Subcutaneous abdominal adipose tissue (tissue), 5 donors: ENCODE measurements at regions not wholly inside any gene's neighbourhood (a gene's known extent, or its start where the extent isn't known, plus 50 kb on each side); places are given as distances from the start of the nearest gene placed in this dataset.

Experiments used
- H3K27ac ChIP-seq: one replicate; pipeline ENCODE4 v1.7.0; 2013; ENCODE audit warnings: low read depth, mild to moderate bottlenecking, inconsistent platforms, low read length, moderate library complexity
- H3K27me3 ChIP-seq, 5 donors: one replicate each; pipeline ENCODE4 v1.7.0; 2013; ENCODE audit warnings: low read length in 5 of 5, inconsistent platforms in 1 of 5; ENCODE audit not compliant: control insufficient read depth in 5 of 5, insufficient read depth in 4 of 5
- H3K36me3 ChIP-seq, 5 donors: one replicate each; pipeline ENCODE4 v1.7.0; 2013; ENCODE audit warnings: low read length in 5 of 5; ENCODE audit not compliant: control insufficient read depth in 5 of 5, insufficient read depth in 5 of 5
- H3K4me1 ChIP-seq, 5 donors: one replicate each; pipeline ENCODE4 v1.7.0; 2013; ENCODE audit warnings: low read length in 5 of 5, mild to moderate bottlenecking in 3 of 5, moderate library complexity in 1 of 5; ENCODE audit not compliant: control insufficient read depth in 5 of 5, insufficient read depth in 5 of 5
- H3K4me3 ChIP-seq, 5 donors: one replicate each; pipeline ENCODE4 v1.7.0; 2013; ENCODE audit warnings: low read length in 5 of 5, low read depth in 1 of 5
- H3K9ac ChIP-seq, 5 donors: one replicate each; pipeline ENCODE4 v1.7.0; 2013; ENCODE audit warnings: low read length in 5 of 5, mild to moderate bottlenecking in 4 of 5, moderate library complexity in 3 of 5
- H3K9me3 ChIP-seq, 5 donors: one replicate each; pipeline ENCODE4 v1.7.0; 2013; ENCODE audit warnings: low read length in 5 of 5; ENCODE audit not compliant: control insufficient read depth in 5 of 5
- donor health status: healthy.
- donor health status: healthy.
- donor health status: healthy.
- donor health status: healthy.
- donor health status: healthy.

DNA sequence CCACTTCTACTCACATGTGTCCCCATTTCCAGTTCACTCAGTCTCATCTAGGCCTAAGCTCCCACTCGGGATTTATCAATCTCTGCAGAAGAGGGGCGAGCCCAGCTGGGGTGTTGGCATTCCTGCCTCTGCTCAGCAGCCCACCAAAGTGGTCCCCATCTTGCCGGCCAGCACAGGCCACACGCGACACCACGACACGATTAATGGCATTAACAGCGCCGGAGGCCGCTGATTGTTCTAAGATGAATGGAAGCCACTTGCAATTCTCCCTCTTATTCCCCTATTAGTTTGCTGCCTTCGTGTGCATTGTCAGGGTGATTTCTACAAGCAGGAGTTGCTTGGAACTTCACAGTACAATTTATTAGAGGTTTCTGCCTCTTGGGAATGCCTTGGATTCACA, 477.3 kb downstream of the SHQ1 start:
- no peak overlapping the region for H3K27ac ChIP-seq
- H3K36me3 ChIP-seq: no peaks in the 10 kb centered on the region
- no peak overlapping the region for H3K4me3 ChIP-seq
- H3K9ac ChIP-seq: no peak overlapping the region
- H3K9me3 ChIP-seq: no peaks in the 10 kb centered on the region
- H3K4me1 ChIP-seq: peaks cover 0 to 6% (median 0%) of the 10 kb centered on the region in 5 donors
- H3K27me3 ChIP-seq: no peaks in the 10 kb centered on the region

DNA sequence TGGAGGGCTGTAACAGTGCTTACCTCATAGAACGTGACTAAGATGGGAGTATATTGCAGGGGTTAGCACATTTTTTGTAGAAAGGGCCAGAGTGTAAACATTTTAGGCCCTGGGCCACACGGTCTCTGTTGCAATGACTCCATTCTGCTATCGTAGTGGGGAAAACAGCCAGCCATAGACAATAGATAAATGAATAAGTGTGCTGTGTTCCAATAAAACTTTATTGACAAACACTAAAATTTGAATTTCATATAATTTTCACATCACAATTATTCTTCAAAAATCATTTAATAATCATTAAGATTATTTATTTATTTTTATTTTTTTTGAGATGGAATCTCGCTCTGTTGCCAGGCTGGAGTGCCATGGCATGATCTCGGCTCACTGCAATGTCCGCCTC, 478.6 kb downstream of the SHQ1 start:
- H3K9ac ChIP-seq: no peak overlapping the region
- peaks cover 0 to 6% (median 0%) of the 10 kb centered on the region in 5 donors for H3K4me1 ChIP-seq
- H3K4me3 ChIP-seq: no peak overlapping the region
- H3K27me3 ChIP-seq: no peaks in the 10 kb centered on the region
- H3K9me3 ChIP-seq: no peaks in the 10 kb centered on the region
- no peaks in the 10 kb centered on the region for H3K36me3 ChIP-seq
- no peak overlapping the region for H3K27ac ChIP-seq

DNA sequence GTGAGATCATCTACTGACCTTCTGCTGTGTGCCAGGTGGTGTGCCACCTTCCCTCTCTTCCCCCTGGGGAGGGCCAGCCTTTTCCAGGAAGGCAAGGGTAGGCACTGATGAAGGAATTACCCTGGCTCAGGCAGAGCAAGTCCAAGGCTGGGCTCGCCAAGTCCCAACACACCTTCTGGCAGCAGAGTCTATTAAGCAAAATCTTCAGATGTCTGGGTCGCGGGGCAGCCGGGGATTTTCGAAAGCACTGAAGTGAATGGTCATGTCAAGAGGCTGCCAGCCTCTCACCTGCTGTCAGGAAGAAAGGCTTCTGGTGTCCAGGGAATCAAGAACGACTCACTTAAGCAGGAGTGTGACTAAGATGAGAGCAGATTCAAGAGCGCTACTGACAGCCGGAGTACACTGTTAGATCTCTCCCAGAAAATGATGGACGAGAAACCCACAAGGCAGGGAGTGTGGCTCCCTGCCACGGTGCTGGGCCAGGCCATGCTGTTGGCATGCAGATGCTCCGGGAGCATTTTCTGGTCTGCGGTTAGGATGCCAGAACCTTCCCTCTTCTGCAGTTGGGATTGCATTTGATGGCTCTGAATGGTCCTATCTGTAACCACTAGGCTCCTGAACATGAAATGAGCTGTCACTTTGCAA, 479.8 kb downstream of the SHQ1 start:
- no peak overlapping the region for H3K4me3 ChIP-seq
- no peak overlapping the region for H3K9ac ChIP-seq
- H3K27me3 ChIP-seq: no peaks in the 10 kb centered on the region
- H3K9me3 ChIP-seq: no peaks in the 10 kb centered on the region
- peaks cover 0 to 5% (median 0%) of the 10 kb centered on the region in 5 donors for H3K4me1 ChIP-seq
- H3K36me3 ChIP-seq: no peaks in the 10 kb centered on the region
- H3K27ac ChIP-seq: no peak overlapping the region

DNA sequence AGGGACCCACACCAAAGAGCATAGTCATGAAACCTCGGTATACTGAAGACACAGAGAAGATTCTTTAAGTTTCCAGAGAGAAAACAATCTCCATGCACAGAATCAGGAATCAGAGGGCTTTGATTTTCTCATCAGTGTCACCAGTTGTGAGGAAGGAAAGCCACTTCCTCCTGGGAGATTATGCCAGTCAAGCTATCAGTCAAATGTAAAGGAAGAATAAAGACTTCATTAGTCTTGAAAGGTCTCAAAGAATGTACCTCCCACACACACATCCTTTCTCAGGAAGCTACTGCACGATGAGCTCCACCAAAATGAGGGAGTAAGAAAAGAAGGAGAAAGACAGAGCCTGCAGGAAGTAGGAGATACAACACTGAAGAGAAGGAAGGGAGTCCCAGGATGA, 486.3 kb downstream of the SHQ1 start:
- H3K36me3 ChIP-seq: no peaks in the 10 kb centered on the region
- no peaks in the 10 kb centered on the region for H3K27me3 ChIP-seq

DNA sequence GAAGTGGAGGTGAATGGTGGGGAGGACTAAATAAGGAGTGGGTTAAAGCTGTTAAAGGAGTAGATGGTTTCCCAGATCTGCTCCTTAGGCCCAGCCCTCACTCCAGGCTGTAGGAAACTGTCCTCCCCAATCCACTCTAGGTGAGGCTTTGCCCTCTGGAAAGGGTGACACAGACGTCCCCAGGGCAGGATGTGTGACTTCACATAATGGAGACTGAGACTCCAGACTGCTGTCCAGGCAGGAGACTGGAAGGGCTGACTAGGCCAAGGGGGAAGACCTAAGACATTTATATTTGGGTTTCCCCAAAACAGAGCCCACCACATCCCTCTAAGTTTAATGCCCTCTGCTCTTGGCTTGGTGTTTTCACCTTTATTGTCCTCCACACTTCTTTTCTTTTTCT, 488.5 kb downstream of the SHQ1 start:
- no peak overlapping the region for H3K4me3 ChIP-seq
- no peaks in the 10 kb centered on the region for H3K9me3 ChIP-seq
- H3K4me1 ChIP-seq: no peaks in the 10 kb centered on the region
- no peaks in the 10 kb centered on the region for H3K27me3 ChIP-seq
- no peaks in the 10 kb centered on the region for H3K36me3 ChIP-seq
- H3K9ac ChIP-seq: no peak overlapping the region
- no peak overlapping the region for H3K27ac ChIP-seq

More for the DNA sequence above, 486.3 kb downstream of the SHQ1 start:
- Histone ChIP-seq H3K4me1 (no peaks in the 10 kb centered on the region), H3K27ac (no peak overlapping the region), H3K9ac (no peak overlapping the region), H3K4me3 (no peak overlapping the region), H3K9me3 (no peaks in the 10 kb centered on the region)

DNA sequence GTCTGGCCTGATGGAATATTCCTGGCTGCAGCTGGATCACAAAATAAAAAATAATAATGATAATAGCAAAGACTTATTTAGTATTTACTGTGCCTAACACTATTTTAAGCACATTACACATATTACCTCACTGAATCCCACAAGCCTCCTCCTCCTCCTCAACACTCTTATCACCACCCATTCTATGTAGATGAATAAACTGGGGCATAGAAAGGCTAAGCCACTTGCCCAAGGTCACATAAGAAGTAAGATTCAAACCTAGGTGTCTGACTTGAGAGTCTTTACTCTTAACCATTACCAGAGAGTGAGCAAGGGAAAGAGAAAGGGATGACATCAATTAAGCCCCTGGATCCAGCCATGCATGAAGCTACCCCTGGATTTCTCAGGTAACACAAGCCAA, 493.1 kb downstream of the SHQ1 start:
- no peaks in the 10 kb centered on the region for H3K27me3 ChIP-seq
- H3K4me3 ChIP-seq: no peak overlapping the region
- no peak overlapping the region for H3K27ac ChIP-seq
- H3K9ac ChIP-seq: no peak overlapping the region
- no peaks in the 10 kb centered on the region for H3K36me3 ChIP-seq
- peaks cover 0 to 1% (median 0%) of the 10 kb centered on the region in 5 donors for H3K4me1 ChIP-seq
- H3K9me3 ChIP-seq: no peaks in the 10 kb centered on the region

DNA sequence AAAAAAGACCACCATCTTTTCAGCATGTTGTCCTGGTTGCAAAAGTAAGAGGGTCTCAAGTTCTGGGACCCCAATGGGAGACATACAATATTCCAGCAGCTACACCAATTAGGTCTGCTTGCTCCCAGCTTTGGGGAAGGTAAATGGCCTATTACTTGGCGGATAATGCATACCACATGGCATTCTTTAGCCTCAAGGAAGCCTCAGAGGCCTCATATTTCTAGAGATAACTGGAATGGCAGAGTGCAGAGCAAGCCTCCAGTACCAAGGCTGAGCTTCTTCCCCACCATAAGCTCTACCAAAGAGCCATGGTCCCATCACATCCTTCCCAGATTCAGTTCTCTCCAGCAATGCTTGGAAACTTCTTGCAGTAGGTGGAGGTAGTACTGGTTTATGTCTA, 493.8 kb downstream of the SHQ1 start:
- no peak overlapping the region for H3K27ac ChIP-seq
- no peaks in the 10 kb centered on the region for H3K27me3 ChIP-seq
- H3K36me3 ChIP-seq: no peaks in the 10 kb centered on the region
- H3K4me1 ChIP-seq: peaks cover 0 to 1% (median 0%) of the 10 kb centered on the region in 5 donors
- H3K9ac ChIP-seq: no peak overlapping the region
- H3K9me3 ChIP-seq: no peaks in the 10 kb centered on the region
- no peak overlapping the region for H3K4me3 ChIP-seq

DNA sequence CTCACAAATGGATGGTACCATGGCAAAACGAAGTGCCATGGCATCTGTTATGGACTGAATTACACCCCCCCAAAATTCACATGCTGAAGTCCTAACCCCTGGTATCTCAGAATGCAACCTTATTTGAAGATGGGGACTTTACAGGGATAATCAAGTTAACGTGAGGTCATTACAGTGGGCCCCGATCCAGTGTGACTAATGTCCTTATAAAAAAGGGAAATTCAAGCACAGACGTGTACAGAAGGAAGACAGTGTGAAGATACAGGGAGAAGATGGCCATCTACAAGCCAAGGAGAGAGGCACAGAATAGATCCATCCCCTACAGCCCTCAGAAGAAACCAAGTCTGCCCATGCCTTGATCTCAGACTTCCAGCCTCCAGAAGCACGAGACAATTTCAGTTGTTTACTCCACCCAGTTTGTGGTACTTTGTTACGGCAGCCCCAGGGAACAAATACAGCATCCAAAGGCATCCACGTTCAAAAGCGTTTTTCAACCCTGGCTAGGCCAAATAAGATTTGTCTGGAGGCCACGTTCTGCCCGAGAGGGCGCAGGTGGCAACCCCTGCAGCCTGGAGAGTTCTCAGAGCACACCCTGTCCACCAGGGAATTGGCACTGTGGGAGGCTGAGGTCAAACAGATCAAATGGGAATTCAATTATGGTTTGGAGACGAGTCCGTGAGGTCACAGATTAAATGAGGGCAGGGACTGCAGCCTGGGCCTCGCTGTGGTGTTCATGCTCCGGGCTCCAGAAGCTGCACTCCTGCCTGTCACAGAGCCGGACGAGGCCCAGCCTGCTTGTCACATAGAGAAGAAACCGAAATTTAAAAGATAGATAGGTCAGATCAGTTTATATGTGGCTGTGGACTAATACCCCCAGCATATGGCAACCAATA, 494.8 kb downstream of the SHQ1 start:
- Histone ChIP-seq H3K9me3 (no peaks in the 10 kb centered on the region), H3K27ac (no peak overlapping the region), H3K4me1 (peaks cover 0 to 2% (median 0%) of the 10 kb centered on the region in 5 donors), H3K36me3 (no peaks in the 10 kb centered on the region), H3K27me3 (no peaks in the 10 kb centered on the region), H3K9ac (no peak overlapping the region), H3K4me3 (no peak overlapping the region)

DNA sequence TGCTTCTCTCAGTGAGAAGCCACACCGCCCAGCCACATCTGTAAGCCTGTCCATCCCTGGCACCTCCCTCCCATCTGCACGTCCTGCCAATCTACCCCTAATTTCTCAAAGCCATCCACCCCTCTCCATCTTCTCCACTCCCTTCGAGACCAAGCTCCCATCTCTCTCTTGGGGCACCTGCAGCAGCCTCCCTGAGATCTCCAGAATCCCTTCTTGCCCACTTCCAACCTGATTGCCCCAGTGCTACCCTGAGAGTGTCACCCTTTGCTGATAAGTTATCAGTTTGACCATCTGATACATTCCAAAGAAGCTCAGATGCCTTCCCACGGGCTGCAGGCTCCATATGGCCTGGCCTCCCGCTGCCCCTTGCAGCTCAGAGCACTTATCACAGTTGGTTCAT, 496.1 kb downstream of the SHQ1 start:
- Histone ChIP-seq H3K9ac (no peak overlapping the region), H3K27ac (no peak overlapping the region), H3K9me3 (no peaks in the 10 kb centered on the region), H3K4me1 (peaks cover 3 to 11% (median 6%) of the 10 kb centered on the region in 5 donors), H3K27me3 (no peaks in the 10 kb centered on the region), H3K36me3 (no peaks in the 10 kb centered on the region), H3K4me3 (no peak overlapping the region)

DNA sequence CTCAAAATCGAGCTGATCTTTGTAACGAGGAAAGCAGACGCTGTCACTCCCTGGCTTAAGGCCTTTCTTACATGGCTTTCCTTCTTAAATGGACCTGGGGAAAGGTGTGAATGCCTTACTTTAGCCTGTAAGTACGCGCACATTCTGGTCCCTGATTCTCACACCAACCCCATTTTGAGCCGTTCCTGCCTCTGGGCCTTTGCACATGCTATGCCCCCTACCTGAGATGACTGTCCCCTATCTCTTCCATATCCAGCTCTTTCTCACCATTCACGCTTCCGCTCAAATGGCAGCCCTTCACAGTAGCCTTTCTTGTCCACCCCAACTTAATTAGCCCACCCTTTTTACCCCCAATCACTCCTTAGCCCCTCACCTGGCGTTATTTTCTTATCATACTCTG, 496.7 kb downstream of the SHQ1 start:
- peaks cover 5 to 16% (median 9%) of the 10 kb centered on the region in 5 donors for H3K4me1 ChIP-seq
- H3K27me3 ChIP-seq: no peaks in the 10 kb centered on the region
- no peak overlapping the region for H3K4me3 ChIP-seq
- H3K9ac ChIP-seq: no peak overlapping the region
- H3K27ac ChIP-seq: no peak overlapping the region
- no peaks in the 10 kb centered on the region for H3K36me3 ChIP-seq
- H3K9me3 ChIP-seq: no peaks in the 10 kb centered on the region
